ENCODE measurements at regions not wholly inside any gene's neighbourhood (a gene's known extent, or its start where the extent isn't known, plus 50 kb on each side); places are given as distances from the start of the nearest gene placed in this dataset.

DNA sequence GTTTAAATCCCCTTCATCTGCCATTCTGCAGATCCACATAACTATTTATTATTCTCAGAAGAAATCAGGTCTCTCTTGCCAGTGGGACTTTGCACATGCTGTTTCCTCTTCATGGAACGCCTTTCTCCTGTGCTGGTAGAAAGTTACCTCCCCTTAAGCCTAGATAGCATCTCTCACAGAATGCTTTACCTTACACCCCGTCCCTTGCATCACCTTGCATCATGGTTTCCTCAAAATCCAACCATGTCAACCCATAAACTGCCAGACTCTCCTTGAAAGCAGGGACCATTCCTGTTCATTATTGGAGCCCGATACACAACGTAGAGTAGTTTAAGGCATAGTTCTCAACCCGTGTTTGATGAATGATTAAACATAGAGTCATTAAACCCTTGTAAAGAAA lies 396.2 kb upstream of the F9 start:
- Mint-ChIP-seq H3K27ac (no peak overlapping the region), H3K4me1 (peaks cover 37% of the 10 kb centered on the region), H3K36me3 (ENCODE audit: low read depth) (no peaks in the 10 kb centered on the region), H3K4me3 (no peak overlapping the region), H3K9me3 (no peaks in the 10 kb centered on the region), H3K27me3 (ENCODE audit: insufficient read depth) (no peaks in the 10 kb centered on the region)
- no peak overlapping the region for H3K9ac ChIP-seq (ENCODE audit: extremely low read depth, low read length, poor library complexity, severe bottlenecking)
- H3K27ac ChIP-seq (ENCODE audit: low read depth, low read length), result no peak overlapping the region
- no peak overlapping the region for H3K4me3 ChIP-seq (ENCODE audit: low read length)
- H3K36me3 ChIP-seq (ENCODE audit: control insufficient read depth, insufficient read depth, low read length), result no peaks in the 10 kb centered on the region
- no peak for DNase-seq
- no peaks in the 10 kb centered on the region for H3K9me3 ChIP-seq (ENCODE audit: control insufficient read depth, low read length)
- no peak for TF ChIP-seq CTCF (conservative IDR thresholded peaks at IDR 0.05)
- H3K27me3 ChIP-seq (ENCODE audit: control insufficient read depth, insufficient read depth, low read length, poor library complexity, severe bottlenecking), result no peaks in the 10 kb centered on the region
- no peaks in the 10 kb centered on the region for H3K4me1 ChIP-seq (ENCODE audit: control insufficient read depth, insufficient read depth, low read length)
- WGBS, 2 experiments (ENCODE audit: insufficient coverage in 1 of 2, insufficient read length in 1 of 2), result 97% methylated on average over 5 of the region's 5 CpGs; no CpG with 5 or more reads in 1 of the 2 experiments

GRCh38 chrX:139126493-139126892 lies 404.0 kb upstream of the F9 start:
- Histone ChIP-seq H3K36me3 (ENCODE audit: control insufficient read depth, insufficient read depth, low read length) (peaks cover 9% of the 10 kb centered on the region), H3K9ac (ENCODE audit: extremely low read depth, low read length, poor library complexity, severe bottlenecking) (no peak overlapping the region), H3K27me3 (ENCODE audit: control insufficient read depth, insufficient read depth, low read length, poor library complexity, severe bottlenecking) (no peaks in the 10 kb centered on the region), H3K4me3 (ENCODE audit: low read length) (no peak overlapping the region), H3K9me3 (ENCODE audit: control insufficient read depth, low read length) (peaks cover 5% of the 10 kb centered on the region), H3K4me1 (ENCODE audit: control insufficient read depth, insufficient read depth, low read length) (no peaks in the 10 kb centered on the region), H3K27ac (ENCODE audit: low read depth, low read length) (no peak overlapping the region)
- H3K9me3 Mint-ChIP-seq, result no peaks in the 10 kb centered on the region
- no peak overlapping the region for H3K27ac Mint-ChIP-seq
- H3K4me3 Mint-ChIP-seq, result no peak overlapping the region
- 21% methylated on average over 2 of the region's 2 CpGs; no CpG with 5 or more reads in 1 of the 2 experiments for WGBS, 2 experiments (ENCODE audit: insufficient coverage in 1 of 2, insufficient read length in 1 of 2)
- H3K4me1 Mint-ChIP-seq, result peaks cover 21% of the 10 kb centered on the region
- no peaks in the 10 kb centered on the region for H3K27me3 Mint-ChIP-seq (ENCODE audit: insufficient read depth)
- H3K36me3 Mint-ChIP-seq (ENCODE audit: low read depth), result peaks cover 7% of the 10 kb centered on the region
- TF ChIP-seq CTCF (conservative IDR thresholded peaks at IDR 0.05), result peak; percentile 98
- DNase-seq, result peak; percentile 80

GRCh38 chrX:139125916-139126315 lies 404.6 kb upstream of the F9 start:
- DNase-seq, result no peak
- no peak overlapping the region for H3K27ac Mint-ChIP-seq

More at GRCh38 chrX:139125916-139126315, 404.6 kb upstream of the F9 start:
- Histone ChIP-seq H3K9ac (ENCODE audit: extremely low read depth, low read length, poor library complexity, severe bottlenecking) (no peak overlapping the region), H3K27ac (ENCODE audit: low read depth, low read length) (no peak overlapping the region), H3K36me3 (ENCODE audit: control insufficient read depth, insufficient read depth, low read length) (peaks cover 9% of the 10 kb centered on the region), H3K4me1 (ENCODE audit: control insufficient read depth, insufficient read depth, low read length) (no peaks in the 10 kb centered on the region), H3K4me3 (ENCODE audit: low read length) (no peak overlapping the region), H3K27me3 (ENCODE audit: control insufficient read depth, insufficient read depth, low read length, poor library complexity, severe bottlenecking) (no peaks in the 10 kb centered on the region), H3K9me3 (ENCODE audit: control insufficient read depth, low read length) (peaks cover 5% of the 10 kb centered on the region)
- H3K9me3 Mint-ChIP-seq, result no peaks in the 10 kb centered on the region
- peaks cover 7% of the 10 kb centered on the region for H3K36me3 Mint-ChIP-seq (ENCODE audit: low read depth)
- 100% methylated on average over 1 to 3 of the region's 3 CpGs for WGBS, 2 experiments (ENCODE audit: insufficient coverage in 1 of 2, insufficient read length in 1 of 2)
- no peaks in the 10 kb centered on the region for H3K27me3 Mint-ChIP-seq (ENCODE audit: insufficient read depth)
- peaks cover 24% of the 10 kb centered on the region for H3K4me1 Mint-ChIP-seq
- H3K4me3 Mint-ChIP-seq, result no peak overlapping the region
- no peak for TF ChIP-seq CTCF (conservative IDR thresholded peaks at IDR 0.05)

Data from endodermal cell (in vitro differentiated cells).